ENCODE measurements at regions not wholly inside any gene's neighbourhood (a gene's known extent, or its start where the extent isn't known, plus 50 kb on each side); places are given as distances from the start of the nearest gene placed in this dataset.

DNA sequence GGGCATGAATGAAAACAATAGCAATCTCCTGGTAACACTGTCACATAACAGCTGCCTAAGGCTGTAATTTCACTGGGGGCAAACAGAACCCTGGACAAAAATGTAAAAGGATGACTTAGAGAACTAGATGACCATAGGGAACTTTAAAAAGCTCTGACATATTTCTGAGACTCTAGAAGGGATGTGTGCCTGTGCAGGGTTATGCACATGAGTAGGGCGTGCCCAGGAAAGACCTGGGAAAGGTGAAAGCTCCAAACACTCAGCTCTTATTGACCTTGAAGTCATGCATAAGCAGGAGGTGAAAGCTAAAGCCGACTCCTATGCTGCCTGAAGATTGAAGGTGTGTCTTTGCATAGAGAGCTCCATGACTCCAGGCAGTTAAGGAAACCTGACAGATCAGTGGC lies 118.4 kb upstream of the BTBD3 start:
- no peak for TF ChIP-seq POLR2AphosphoS5 (IDR thresholded peaks at IDR 0.05; ENCODE audit: low read depth)
- TF ChIP-seq EZH2phosphoT487 (IDR thresholded peaks at IDR 0.05; ENCODE audit: unreplicated experiment): no peak
- TF ChIP-seq, protein P1, sequence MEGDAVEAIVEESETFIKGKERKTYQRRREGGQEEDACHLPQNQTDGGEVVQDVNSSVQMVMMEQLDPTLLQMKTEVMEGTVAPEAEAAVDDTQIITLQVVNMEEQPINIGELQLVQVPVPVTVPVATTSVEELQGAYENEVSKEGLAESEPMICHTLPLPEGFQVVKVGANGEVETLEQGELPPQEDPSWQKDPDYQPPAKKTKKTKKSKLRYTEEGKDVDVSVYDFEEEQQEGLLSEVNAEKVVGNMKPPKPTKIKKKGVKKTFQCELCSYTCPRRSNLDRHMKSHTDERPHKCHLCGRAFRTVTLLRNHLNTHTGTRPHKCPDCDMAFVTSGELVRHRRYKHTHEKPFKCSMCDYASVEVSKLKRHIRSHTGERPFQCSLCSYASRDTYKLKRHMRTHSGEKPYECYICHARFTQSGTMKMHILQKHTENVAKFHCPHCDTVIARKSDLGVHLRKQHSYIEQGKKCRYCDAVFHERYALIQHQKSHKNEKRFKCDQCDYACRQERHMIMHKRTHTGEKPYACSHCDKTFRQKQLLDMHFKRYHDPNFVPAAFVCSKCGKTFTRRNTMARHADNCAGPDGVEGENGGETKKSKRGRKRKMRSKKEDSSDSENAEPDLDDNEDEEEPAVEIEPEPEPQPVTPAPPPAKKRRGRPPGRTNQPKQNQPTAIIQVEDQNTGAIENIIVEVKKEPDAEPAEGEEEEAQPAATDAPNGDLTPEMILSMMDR (conservative IDR thresholded peaks at IDR 0.05; ENCODE audit: low read depth in 2 of 2): no peak
- no peak for TF ChIP-seq ETS1 (IDR thresholded peaks at IDR 0.05)
- no peak for TF ChIP-seq CREB1 (CRISPR knock-in tag; IDR thresholded peaks at IDR 0.05; ENCODE audit: low read depth)
- no peak for TF ChIP-seq NANOG (IDR thresholded peaks at IDR 0.05; ENCODE audit: borderline replicate concordance)
- no peak for TF ChIP-seq EZH2 (IDR thresholded peaks at IDR 0.05; ENCODE audit: low read depth, unreplicated experiment)
- TF ChIP-seq REST (IDR thresholded peaks at IDR 0.05; ENCODE audit: unreplicated experiment): no peak
- no peak for TF ChIP-seq ZNF331 (CRISPR knock-in tag; IDR thresholded peaks at IDR 0.05; ENCODE audit: low read depth)

Data from GM23338 (cell line).